SU-DHL-6 (cell line): ENCODE measurements at regions not wholly inside any gene's neighbourhood (a gene's known extent, or its start where the extent isn't known, plus 50 kb on each side); places are given as distances from the start of the nearest gene placed in this dataset.

Experiments used
- EZH2phosphoT487 ChIP-seq: fragments of 200-600 bp; sonication (generic), shearing (Covaris generic); conservative IDR thresholded peaks from 2 replicates; pipeline ENCODE4 v1.6.1; 2018; ENCODE audit warnings: mild to moderate bottlenecking, antibody characterized with exemption, low read length, moderate library complexity, mixed read lengths
- TF ChIP-seq, protein P1 (sequence below): fragments of 200-600 bp; sonication (generic); IDR thresholded peaks from one replicate; pipeline ENCODE4 v1.5.1; 2017; ENCODE audit warnings: antibody characterized with exemption, mild to moderate bottlenecking, low read length, moderate library complexity; ENCODE audit not compliant: insufficient read depth, poor library complexity, severe bottlenecking

- TF ChIP-seq, protein P1, sequence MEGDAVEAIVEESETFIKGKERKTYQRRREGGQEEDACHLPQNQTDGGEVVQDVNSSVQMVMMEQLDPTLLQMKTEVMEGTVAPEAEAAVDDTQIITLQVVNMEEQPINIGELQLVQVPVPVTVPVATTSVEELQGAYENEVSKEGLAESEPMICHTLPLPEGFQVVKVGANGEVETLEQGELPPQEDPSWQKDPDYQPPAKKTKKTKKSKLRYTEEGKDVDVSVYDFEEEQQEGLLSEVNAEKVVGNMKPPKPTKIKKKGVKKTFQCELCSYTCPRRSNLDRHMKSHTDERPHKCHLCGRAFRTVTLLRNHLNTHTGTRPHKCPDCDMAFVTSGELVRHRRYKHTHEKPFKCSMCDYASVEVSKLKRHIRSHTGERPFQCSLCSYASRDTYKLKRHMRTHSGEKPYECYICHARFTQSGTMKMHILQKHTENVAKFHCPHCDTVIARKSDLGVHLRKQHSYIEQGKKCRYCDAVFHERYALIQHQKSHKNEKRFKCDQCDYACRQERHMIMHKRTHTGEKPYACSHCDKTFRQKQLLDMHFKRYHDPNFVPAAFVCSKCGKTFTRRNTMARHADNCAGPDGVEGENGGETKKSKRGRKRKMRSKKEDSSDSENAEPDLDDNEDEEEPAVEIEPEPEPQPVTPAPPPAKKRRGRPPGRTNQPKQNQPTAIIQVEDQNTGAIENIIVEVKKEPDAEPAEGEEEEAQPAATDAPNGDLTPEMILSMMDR, result no peak
- no peak for TF ChIP-seq EZH2phosphoT487
Measured at GRCh38 chr6:23390221-23390620, 735.8 kb upstream of the NRSN1 start.
